ENCODE measurements at regions not wholly inside any gene's neighbourhood (a gene's known extent, or its start where the extent isn't known, plus 50 kb on each side); places are given as distances from the start of the nearest gene placed in this dataset.

DNA sequence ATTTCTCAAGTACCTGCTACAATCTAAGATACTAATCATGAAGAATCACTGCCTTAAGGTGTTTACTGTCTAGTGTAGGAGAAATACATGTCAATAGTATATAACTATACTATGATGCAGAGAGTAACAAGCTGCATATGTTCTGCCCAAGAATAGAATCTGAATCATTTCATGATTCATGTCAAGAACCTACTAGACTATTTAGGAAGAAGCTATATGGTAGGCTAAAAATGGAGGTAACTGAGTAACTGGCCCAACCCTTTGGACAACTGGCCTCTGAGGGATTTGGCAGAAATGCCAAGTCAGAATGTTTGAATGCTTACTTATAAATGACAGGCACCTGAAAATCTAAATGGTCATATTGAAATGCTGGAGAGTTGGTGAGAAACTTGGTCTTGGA lies 59.9 kb upstream of the DGKG start:
- TF ChIP-seq, protein P1, sequence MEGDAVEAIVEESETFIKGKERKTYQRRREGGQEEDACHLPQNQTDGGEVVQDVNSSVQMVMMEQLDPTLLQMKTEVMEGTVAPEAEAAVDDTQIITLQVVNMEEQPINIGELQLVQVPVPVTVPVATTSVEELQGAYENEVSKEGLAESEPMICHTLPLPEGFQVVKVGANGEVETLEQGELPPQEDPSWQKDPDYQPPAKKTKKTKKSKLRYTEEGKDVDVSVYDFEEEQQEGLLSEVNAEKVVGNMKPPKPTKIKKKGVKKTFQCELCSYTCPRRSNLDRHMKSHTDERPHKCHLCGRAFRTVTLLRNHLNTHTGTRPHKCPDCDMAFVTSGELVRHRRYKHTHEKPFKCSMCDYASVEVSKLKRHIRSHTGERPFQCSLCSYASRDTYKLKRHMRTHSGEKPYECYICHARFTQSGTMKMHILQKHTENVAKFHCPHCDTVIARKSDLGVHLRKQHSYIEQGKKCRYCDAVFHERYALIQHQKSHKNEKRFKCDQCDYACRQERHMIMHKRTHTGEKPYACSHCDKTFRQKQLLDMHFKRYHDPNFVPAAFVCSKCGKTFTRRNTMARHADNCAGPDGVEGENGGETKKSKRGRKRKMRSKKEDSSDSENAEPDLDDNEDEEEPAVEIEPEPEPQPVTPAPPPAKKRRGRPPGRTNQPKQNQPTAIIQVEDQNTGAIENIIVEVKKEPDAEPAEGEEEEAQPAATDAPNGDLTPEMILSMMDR (IDR thresholded peaks at IDR 0.05; ENCODE audit: low read depth, low read length): no peak
- no peak for DNase-seq (ENCODE audit: extremely low read depth, low read depth)

DNA sequence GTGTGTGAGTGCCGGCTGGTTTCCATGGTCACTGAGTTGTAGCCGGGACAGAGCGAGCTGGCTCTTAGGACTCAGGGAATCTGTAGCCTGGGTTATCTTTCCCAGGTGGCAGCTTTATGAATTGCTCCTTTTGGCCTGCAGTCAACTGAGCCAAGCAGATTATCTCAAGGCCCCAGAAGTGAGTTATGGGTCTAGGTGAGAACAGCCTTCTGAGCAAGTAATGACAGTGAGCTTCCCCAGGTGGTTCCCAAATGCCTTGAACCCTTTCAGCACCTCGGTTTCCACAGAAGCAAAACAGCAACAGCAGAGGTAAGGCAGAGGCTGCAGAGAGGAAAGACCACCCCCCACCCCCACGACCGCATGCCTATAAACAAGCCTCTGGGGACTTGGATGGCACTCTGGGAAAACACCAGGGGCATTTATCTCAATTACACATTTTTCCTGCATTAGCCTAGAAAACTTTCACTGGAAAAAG lies 56.7 kb upstream of the DGKG start:
- TF ChIP-seq, protein P1 (IDR thresholded peaks at IDR 0.05; ENCODE audit: low read depth, low read length): no peak
- DNase-seq (ENCODE audit: extremely low read depth, low read depth): no peak

DNA sequence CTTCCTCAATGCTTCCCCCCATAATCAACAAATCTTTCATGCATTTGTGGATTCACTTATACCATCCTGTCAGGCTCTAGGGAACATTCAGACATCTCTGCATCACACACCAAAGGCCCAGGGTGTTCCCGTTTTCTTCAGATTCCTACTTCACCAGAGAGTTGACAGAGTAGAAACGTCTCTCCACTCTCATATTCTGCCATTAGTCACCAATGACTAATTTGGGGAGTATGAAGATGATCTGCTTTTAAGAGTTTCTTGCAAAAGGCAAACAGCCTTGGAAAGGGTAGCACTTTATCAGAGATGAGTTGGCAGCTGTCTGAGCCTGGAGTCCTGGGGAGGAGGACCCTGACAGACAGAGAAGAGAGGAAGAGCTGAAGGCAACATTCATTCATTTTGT lies 55.8 kb upstream of the DGKG start:
- no peak for DNase-seq (ENCODE audit: extremely low read depth, low read depth)
- TF ChIP-seq, protein P1 (IDR thresholded peaks at IDR 0.05; ENCODE audit: low read depth, low read length): no peak

DNA sequence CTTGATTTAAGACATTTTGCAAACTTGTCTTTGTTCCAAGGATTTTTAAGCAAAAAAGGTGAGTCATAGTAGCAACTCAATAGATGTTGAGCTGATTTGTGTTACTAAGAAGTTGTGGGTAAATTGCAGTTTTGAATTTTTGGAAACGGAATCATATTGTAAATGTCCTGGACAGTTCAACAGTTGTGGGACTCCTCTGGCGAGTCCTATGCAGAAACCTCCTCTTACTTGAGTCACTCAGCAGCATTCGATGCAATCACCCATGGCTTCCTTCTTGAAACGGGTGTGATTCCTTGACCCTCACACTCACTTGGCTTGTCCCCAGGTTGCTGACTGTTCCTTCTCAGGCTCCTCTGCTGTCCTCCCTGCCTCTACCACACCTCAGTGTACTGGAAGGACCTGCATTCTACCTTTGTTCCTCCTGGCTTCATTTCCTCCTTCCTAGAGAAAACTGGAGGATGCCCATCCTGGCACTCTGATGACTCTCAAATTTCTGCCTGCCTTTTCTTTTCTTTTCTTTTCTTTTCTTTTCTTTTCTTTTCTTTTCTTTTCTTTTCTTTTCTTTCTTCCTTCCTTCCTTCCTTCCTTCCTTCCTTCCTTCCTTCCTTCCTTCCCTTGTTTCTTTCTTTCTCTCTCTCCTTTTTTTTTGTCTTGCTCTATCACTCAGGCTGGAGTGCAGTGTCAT lies 52.8 kb upstream of the DGKG start:
- peak; percentile 44 for DNase-seq (ENCODE audit: extremely low read depth, low read depth)
- TF ChIP-seq, protein P1 (IDR thresholded peaks at IDR 0.05; ENCODE audit: low read depth, low read length): no peak

DNA sequence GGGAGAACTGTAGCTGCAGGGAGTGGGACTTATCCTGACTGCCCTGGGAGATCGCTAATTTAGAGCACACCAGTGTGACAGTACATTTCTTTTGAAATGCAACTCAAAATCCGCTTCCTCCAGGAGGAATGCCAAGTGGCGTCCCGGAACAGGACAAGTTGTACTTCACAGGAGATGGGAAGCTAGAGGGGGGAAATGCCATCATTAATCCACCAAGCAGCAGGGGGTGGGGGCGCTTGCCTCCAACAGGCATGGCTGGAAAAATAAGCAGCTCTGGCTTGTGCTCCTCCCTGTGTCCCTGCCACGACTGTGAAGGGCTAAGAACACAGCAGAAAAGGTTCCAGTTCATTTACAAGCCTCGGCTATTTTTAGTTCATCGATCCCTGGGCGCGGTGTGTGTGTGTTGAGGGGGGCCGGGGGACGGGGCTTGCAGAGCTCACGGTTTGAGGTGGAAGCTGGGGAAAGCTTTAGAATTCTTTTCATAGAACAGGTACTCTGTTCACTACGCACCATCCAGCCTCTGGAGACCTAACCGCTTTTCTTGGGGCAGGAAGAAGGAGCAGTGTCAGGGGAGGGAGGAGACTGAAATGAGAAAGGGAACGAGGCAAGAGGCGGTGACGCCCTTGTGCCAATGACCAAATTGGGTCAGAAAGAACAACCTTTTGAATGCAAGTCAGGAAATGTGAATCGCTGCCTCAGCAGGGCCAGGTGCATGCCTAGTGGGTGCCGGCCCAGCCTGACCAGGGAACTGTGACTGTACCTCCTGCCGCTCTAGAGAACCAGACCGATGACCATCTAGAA lies 51.8 kb upstream of the DGKG start:
- no peak for DNase-seq (ENCODE audit: extremely low read depth, low read depth)
- TF ChIP-seq, protein P1 (IDR thresholded peaks at IDR 0.05; ENCODE audit: low read depth, low read length): no peak

DNA sequence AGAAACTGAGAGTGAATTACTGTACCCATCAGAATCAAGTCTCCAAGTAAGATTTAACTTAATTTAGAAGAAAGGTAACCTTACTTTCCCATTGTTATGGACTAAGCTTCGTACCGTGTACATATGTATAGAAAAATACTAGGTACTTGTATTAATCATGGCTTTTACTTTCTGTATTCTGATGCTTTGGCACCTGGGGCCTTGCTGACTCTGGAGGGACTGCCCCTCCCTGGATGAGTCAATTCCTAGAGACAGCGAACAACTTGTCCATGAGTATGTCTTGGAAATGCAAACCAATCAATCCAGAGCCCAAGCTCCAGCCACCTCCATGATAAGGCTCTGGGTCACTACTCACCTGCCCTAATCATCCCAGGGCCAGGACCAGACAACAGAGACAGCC lies 50.0 kb upstream of the DGKG start:
- TF ChIP-seq, protein P1 (IDR thresholded peaks at IDR 0.05; ENCODE audit: low read depth, low read length): no peak

More for the DNA sequence above, 50.0 kb upstream of the DGKG start:
- DNase-seq (ENCODE audit: extremely low read depth, low read depth): no peak

Measured in AG09319 (cell line).